NCI-H1694 treated with DMSO at 0.1 percent for 48 hours (cell line): ENCODE measurements at regions not wholly inside any gene's neighbourhood (a gene's known extent, or its start where the extent isn't known, plus 50 kb on each side); places are given as distances from the start of the nearest gene placed in this dataset.

Experiments
- DNase-seq: peaks from one replicate; lab custom pipeline; 2025; lab: John Stamatoyannopoulos, UW

DNA sequence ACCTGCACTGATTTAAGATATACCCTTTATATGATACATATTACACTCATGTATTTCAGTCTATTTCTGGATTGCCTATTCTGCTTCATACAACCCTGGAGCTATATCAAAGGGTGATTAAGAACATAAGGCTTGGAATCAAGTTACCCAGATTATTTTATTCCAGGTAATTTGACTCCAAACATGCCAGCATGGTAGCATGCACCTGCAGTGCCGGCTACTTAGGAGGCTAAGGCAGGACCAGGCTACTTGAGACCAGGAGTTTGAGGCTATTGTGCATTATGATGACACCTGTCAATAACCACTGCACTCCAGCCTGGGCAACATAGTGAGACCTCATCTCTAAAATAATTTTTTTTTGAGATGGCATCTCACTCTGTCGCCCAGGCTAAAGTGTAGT, 50.4 kb upstream of the NEO1 start:
- no peak for DNase-seq

GRCh38 chr15:73000293-73000692, 52.0 kb upstream of the NEO1 start:
- DNase-seq = no peak

DNA sequence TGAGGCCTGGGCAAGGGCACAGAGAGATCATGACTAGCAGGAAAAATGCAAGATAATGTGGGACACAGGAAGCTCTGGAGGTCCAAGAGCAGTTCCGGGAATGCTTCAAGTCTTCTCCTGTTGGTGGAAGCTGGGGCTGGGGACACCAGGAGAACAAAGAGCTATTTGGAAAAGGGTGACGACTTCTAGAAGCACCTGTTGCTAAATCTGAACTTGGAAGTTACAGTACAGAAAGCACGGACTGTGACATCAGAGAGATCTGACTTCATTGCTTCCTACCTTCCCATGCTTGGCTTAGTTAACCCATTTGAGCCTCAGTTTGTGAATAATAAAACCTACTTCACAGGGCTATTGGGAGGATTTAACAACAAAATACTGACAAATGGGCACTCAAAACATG, 52.7 kb upstream of the NEO1 start:
- DNase-seq = no peak

GRCh38 chr15:72998681-72999466, 53.4 kb upstream of the NEO1 start:
- DNase-seq = no peak

DNA sequence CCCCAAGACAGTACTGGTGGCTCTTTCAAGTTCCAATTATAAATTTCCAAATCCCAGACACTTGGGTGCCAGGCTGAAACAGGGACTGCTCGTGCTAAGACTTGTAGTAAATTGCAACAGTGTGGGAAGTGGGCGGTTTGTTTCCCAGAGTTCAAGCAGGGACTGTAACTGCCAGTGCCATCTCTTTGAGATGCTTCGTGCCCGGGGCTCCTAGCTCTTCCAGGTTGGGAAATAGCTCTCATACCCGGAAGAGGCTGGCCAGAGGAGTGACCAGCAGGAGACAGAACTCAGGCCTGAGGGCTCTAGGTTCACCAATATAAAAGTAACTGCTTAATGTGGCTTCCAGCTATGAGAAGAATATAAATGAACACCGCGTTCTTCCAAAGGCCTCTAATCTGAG, 54.0 kb upstream of the NEO1 start:
- peak; percentile 49 for DNase-seq

- DNase-seq = no peak
Observed at GRCh38 chr15:72995849-72996248, 56.4 kb upstream of the NEO1 start.

- no peak for DNase-seq
Observed at GRCh38 chr15:72994534-72995177, 57.6 kb upstream of the NEO1 start.

GRCh38 chr15:72992841-72993252, 59.4 kb upstream of the NEO1 start:
- no peak for DNase-seq

DNA sequence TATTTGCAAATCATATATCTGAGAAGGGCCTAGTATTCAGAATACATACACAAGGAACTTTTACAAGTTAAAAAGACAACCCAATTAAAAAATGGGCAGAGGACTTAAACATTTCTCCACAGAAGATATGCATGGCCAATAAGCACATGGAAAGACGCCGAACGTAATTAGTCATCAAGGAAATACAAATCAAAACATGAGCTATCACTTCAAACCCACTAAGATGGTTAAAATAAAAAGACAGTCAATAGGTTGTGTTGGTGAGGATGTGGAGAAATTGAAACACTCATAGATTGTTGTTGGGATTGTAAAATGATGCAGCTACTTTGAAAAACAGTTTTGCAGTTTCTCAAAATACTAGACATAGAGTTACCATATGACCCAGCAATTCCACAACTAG, 61.2 kb upstream of the NEO1 start:
- DNase-seq = no peak

GRCh38 chr15:72983801-72984545, 68.3 kb upstream of the NEO1 start:
- DNase-seq = no peak

GRCh38 chr15:72982714-72983113, 69.5 kb upstream of the NEO1 start:
- no peak for DNase-seq

DNA sequence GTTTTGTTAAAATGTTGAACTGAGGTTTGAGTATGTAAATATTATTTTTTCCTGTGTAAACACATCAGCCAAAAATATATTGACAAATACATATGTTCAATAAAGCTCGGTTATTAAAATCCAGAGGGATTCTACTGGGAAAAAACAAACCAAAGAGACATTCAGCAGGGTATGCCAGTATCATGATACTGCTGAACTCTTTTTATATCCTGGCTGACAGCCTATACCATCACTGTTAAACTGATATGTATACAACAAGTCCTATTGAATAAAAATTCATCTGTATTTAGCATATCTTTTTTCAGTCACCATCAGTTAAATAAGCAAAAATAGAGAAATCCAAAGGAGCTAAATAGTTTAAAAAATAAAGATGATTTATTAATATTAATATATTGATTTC, 71.6 kb upstream of the NEO1 start:
- DNase-seq = no peak

GRCh38 chr15:72979791-72980190, 72.5 kb upstream of the NEO1 start:
- DNase-seq = no peak

DNA sequence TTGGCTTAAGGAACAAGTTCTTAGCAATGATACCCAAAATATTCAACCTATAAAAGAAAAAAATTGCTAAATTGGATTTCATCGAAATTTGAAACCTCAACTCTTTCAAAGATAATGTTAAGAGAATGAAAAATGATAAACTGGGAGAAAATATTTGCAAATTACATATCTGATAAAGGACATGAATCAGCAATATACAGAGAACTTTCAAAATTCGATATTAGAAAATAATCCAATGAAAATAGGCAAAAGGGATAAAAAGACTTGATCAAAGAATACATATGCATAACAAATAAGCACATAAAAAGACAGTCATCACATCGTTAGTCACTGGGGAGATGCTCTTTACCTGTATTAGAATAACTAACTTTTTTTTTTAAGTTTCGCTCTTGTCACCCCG, 73.0 kb upstream of the NEO1 start:
- no peak for DNase-seq

DNA sequence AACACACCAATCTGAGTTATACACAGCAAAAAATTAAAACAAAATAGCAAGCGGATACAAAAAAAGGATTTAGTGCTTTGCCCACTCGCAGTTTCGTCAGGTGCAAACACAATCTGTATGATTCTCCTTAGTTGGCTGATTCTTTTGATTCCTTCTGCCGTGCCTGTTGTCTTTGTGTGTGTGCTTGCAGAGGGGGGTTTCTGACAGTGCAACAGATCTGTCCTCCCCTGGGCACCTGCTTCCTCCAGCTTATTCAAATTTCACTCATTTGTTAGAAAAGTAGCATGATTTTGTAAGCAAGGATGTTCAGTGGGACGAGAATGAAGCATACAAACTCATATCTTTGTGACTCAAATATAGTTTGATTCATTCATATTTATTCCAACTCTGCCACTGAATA, 74.0 kb upstream of the NEO1 start:
- DNase-seq = no peak

DNA sequence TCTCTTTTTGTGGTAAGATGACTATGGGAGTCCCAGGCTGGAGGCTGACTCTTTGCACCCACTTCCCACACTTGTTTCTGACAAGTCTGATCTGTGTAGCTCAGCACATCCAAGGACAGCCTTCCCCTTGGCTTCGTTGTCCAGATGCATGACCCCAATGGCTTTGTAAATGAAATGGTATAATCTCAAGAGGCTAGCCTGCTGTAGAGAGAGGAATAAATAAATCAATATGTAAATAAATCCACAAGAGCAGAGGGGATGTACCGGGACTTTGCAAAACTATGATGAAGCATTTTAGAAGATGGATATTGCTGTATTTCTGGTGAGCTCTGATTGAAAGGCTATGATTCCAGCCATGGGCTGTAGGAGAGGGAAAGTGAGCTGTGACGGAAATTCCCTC, 79.9 kb upstream of the NEO1 start:
- DNase-seq = no peak

DNA sequence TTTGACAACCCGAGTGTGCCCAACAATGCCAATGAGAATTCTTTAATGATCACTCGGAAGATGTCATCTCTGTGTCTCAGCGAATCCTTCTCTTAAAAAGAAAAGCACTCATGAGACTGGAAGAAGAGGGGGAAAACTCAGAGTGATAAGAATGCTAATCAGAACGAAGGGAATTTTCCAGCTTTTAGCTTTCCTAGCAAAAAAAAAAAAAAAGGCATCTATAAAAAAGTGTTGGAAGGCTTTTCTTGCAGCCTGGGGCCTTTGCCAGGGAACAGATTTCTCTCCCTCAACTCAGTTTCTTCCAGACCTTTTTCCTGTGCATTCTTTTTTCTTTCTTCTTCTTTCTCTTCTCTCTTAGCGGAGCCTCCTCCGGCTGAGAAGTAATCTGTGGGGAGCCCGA, 80.5 kb upstream of the NEO1 start:
- DNase-seq = no peak

- DNase-seq = no peak
Observed at GRCh38 chr15:72970933-72971760, 81.1 kb upstream of the NEO1 start.

- no peak for DNase-seq
Observed at GRCh38 chr15:72968531-72968922, 83.7 kb upstream of the NEO1 start.

GRCh38 chr15:72967811-72968530, 84.3 kb upstream of the NEO1 start:
- no peak for DNase-seq

- no peak for DNase-seq
Observed at GRCh38 chr15:72967397-72967796, 84.9 kb upstream of the NEO1 start.

DNA sequence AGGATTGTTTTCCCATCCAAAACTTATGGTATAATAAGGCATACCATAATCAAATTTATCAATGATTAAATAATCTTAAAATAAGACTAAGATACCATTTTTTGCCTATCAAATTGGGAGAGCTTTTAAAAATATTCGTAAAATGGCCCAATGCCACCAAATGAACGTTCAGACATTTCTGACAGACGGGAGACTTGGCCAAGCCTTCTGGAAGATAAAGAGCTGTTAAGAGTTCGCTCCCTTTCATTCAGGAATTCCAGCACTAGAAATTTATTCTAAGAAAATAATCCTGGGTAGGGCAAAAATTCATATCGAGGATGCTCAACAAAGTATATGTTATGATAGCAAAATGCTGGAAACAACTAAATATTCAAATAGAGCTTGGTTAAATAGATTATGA, 85.6 kb upstream of the NEO1 start:
- no peak for DNase-seq
